ENCODE measurements at regions not wholly inside any gene's neighbourhood (a gene's known extent, or its start where the extent isn't known, plus 50 kb on each side); places are given as distances from the start of the nearest gene placed in this dataset.

DNA sequence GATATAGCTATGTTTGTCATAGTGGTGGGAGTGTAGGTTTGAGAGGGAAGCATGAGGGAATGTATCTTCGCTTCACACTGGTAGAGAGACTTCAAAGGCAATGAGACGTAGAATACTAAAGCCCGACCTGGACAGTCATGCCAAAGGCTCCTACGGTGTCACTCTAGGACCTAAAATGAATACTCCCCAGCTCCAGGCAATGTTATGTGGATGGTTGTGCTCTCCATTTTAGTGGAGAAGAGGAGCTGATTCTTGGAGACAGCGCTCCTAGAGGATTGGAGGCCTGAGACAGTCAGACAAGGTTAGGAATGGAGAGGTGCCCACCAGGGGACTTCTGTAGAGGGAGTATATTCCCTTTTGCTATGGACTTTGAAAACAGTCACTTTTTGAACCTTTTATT is 260.1 kb downstream of the MEX3B start:
- TF ChIP-seq CTCF (IDR thresholded peaks at IDR 0.05) (no peak), POLR2A (IDR thresholded peaks at IDR 0.05) (no peak)
